NCI-H1930 (cell line): ENCODE measurements at regions not wholly inside any gene's neighbourhood (a gene's known extent, or its start where the extent isn't known, plus 50 kb on each side); places are given as distances from the start of the nearest gene placed in this dataset.
A peak's percentile ranks its signal among the peaks of the same experiment; 100 is the strongest.

Experiments used
- DNase-seq, 2 experiments: peaks; one replicate each; lab custom pipeline; 2025; lab: John Stamatoyannopoulos, UW

DNA sequence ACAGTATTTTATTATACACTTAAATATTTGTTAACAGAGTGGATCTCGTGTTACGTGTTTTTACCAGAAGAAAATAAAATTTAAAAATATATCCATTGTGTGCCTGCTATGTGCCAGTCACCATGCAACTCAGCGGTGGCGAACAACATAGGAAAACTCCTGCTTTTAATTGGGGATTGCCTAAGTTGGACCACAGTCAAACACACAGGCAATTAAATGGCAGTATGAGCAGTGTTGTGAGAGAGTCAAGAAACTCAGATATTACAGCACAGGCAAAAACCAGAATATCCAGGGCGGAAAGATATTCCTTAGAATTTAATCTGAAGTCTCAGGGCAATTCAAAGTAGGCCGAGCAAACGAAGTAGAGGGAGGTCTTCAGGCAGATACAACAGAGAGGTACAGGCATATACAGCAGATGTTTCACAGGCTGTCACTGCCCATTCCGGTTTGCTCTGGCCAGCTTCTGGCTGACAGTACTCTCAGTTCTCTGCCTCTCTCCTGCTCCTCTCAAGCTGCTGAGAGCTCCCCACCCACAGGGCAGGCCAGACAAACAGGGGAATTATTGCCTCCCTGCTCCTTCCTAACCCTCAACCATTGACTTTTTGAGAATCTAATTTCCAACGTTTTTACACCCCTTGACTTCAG lies 540.2 kb upstream of the TMEM132C start:
- no peak for DNase-seq

DNA sequence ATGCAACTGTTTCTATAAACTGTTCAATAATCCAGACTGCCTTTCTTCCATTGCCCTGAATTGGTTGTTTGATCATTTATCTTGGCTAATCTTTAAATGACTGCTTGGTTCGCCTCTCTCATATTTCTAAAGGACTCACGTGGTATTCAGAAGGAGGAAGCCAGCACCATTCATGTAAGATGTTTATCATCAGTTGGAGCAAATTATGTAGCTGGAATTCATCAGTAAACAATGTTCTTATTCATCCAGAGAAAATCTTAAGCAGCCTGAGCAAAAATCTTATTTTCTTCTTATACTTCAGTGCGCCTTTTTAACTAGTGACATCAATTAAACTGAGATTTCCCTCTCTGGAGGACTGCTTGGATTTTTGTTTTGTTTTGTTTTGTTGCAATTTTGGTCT lies 538.7 kb upstream of the TMEM132C start:
- no peak for DNase-seq

DNA sequence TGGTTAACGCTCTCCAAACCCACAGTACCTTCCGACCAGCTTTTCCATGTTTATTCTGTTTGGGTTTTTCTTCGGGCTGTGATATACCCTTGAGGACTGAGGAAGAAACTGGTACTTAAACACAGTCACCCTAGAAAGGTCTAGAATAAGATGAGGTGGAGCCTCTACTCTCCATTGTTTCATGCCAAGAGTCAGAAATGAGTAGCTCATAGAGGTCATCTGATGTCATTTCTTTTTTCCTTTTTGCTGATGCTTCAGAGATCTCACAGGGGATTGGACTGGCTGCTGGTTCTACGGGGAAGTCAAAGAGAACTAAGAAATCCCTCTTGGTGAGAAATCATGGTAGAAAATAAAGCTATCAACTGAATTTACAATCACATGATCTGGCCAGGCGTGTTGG lies 538.2 kb upstream of the TMEM132C start:
- DNase-seq, result no peak

DNA sequence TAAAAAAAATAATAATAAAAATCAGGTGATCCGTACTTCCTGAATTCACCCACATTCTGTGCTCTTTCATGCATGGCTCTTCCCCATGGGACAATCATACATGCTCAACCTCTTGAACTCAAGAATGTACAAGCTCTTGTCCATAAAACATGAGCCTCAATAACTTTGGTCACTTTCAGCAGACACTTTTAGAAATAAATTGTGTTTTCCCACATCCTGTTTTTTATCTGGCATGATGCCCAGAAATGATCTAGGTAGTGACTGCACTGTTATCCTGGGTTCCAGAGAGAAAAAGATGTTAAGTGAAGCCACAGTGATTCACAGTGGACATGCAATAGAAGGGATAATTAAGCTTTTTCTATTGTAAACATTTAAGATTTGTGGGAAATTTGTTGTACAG lies 537.6 kb upstream of the TMEM132C start:
- no peak for DNase-seq

DNA sequence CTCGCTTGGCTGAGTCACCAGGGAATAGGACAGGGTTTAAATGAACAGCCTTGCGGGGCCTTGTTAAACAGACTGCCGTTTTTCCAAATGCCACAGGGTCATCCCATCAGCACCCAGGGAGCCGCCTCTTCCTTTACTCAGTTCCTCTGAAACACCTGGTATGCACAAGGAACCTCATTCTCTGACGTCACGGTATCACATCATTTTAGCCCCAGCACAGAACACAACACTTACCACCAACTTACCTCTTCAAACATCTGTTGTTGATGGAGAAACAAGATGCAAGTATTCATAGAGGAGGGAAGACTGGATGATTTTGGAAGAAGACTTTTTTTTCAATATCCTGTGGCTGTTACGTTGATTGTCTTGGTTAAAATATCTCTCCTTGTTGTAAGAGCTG lies 535.3 kb upstream of the TMEM132C start:
- DNase-seq, result no peak

DNA sequence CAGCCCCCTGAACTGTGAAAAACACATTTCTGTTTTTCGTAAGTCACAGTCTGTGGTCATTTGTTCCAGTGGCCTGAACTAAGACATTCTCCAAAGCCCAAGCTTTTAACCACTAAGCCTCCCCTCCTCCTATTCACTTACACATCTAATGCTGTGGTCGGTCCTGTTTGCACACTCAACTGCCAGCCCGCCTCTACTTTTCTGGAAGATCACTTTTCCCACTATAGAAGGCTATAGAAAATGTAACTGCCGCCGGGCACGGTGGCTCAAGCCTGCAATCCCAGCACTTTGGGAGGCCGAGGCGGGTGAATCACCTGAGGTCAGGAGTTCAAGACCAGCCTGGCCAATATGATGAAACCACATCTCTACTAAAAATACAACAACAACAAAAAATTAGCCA lies 524.7 kb upstream of the TMEM132C start:
- no peak for DNase-seq

DNA sequence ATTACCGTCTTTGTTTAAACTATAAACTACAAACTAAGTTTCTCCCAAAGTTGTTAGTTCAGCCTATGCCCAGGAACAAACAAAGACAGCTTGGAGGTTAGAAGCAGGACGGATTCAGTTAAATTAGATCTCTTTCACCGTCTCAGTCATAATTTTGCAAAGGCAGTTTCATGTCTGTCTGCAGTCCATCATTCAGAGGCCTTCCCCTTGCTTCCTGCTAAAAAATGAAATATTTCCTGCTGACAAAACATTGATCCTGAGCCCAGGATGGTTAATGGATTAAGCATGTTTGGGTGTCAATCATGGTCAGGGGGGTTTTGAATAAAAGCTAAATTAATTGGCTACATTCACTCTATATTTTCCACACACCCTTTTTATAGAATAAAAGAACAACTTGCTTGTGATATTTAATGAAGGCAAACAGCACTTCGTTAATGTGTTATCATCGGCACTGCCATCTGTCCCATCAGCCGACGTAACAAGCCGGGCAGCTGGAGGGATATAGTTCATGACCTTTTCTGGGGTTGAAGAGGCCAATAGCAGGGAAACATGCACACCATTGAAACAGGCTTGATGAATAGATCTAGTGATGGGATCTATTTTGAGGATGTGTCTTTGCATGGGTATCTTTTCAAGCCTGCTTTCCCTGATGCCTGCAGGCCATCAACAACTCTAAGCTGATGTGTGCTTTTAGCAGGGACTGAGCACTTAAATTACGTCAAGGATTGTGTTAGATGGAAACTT lies 521.3 kb upstream of the TMEM132C start:
- no peak for DNase-seq

DNA sequence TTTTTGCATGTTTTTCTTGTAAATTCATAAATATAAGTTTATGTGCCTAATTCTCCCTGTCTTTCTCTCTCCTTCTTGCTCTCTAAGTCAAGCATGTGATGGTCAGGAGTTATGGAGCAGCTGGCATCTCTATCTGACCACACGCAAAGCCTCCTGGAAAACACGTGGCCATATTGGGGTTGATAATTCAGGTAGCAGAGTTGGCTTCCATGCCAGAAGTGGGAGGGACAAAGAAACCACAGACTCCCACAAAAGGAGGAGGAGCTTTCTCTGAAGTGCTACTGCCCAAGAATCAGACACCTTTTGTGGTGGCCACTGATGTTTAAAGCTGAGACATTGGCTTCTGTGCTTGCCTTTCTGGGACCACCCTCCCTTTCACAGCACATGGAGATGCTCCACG lies 517.6 kb upstream of the TMEM132C start:
- DNase-seq, result no peak

DNA sequence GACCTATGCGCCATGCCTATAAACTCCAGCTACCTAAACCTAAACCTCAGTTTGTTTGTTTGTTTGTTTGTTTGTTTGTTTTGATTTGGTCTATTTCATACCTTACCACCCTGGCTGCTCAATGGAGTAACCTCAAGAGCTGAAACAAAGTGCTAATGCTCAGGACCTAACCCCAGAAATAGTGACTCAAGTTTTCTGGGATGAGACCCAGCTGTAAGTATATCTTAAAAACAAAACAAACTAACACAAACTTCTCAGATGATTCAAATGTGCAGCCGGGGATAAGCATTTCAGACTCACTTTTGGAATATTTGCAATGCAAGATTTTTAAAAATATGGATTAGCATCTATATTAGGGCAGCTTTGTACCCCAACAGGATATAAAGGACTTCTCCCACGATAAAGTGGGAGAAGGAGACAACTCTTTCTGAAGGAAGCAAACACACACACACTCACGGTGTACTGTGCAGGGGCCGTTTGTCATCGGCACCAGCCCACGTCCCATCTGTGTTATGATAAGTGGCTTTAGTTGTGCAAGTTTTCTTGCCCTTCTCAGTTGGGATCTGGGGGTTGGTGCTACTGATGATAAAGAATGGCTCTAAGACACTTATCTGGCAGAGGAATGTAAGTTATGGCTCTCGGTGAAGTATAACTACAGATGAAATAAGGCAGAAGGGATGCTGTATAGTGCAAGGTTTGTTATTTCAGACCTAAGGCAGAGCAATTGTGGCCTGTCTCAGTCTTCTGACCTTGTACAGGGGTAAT lies 516.7 kb upstream of the TMEM132C start:
- no peak for DNase-seq

DNA sequence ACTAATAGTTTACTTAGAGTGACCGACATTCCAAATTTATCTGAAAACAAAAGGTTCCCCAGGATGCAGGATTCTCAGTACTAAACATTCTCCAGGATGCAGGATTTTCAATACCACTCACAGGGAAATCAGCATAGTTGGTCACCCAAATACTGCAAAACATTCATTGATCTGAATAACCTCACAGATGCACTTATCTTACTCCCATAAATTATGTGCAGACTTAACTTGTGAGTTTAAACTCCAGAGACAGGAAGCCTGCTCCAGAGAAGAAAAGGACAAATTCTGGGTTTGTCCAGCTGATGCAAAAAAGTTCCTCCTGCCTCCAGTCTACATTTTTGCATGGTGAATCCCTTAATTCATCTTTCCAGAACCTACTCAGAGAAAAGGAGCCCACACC lies 514.2 kb upstream of the TMEM132C start:
- no peak for DNase-seq

DNA sequence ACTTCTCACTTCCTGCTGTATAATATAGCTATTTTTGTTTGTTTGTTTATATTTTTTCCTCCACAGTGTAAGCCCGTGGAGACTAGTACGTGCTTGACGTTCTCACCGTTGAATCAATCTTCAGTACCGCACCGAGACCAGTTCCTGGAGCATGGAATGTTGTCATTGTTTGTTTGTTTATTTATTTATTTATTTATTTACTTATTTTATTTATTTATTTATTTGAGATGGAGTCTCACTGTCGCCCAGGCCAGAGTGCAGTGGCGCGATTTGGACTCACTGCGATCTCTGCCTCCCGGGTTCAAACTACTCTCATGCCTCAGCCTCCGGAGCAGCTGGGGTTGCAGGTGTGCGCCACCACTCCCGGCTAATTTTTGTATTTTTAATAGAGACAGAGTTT lies 506.6 kb upstream of the TMEM132C start:
- DNase-seq, result no peak

DNA sequence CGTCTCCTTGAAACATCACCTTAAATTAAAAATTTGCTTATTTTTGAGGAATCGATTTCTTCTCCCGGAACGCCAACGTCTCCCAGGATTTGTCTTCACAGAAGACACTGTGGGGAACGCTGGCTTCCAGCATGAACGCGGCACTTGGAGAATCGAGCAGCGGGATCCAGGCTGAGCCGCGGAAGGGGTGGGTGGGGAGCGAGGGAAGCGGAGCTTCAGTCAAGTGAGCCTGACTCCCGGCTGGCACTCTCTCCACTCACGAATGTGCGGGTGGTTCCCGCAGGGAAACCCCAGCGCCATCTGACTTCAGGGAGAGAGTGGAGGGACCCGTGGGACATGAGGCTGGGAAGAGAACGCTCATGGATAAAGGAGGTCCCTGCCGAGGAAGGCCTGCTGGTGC lies 506.0 kb upstream of the TMEM132C start:
- DNase-seq, result no peak

DNA sequence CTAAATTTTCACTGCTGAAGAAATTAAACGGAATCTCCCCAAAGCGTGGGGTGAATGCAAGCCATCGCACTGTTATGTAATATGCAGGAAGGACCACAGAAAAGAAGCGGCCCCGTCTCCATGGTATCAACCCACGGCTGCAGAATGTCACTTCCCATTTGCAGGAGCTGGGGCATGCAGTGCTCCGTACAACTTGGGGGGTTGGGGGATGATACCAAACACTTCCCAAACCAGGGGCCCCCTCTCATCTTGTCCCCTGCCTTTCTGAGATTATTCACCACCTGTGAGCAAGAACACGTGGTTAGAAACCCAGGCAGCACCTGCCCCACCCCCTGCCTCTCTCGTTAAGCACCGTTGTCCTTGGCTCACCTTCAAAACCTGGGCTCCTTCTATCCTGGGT lies 505.1 kb upstream of the TMEM132C start:
- no peak for DNase-seq

DNA sequence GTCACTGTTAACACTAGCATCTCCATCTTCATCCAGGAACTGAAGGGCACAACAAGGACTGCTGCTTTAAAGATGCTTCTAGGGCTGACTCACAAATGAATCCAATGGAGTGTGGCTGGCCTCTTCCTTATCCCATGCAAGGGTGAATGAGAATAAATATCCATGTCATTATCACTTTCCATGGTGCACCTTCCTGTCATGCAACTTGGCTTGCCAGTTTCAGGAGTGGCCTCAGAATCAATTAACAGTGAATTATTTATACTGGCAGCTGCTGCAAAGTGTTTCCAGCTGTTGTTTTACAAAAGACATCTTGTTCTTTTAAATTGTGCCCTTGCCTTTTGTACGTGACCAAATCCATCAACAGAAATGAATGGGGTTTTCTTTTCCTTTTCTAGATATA lies 499.3 kb upstream of the TMEM132C start:
- DNase-seq, result no peak

DNA sequence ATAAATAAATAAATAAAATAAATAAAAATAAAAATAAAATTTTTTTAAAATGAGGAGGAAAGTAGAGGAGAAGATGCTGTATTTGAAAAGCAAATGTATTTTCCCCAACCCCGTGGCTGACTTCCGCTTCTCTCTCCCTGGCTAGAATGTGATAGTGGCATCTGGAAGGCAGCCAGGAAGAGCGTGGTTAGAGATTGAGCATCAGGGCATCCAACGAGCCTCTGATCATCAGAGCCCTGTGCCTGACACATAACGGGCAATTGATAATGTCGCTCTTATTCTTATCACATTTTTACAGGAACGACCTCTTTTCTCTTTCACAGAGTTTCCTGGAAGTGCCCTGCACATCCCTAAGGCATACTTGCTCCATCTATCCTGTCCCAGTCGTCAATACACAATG lies 496.9 kb upstream of the TMEM132C start:
- no peak for DNase-seq

DNA sequence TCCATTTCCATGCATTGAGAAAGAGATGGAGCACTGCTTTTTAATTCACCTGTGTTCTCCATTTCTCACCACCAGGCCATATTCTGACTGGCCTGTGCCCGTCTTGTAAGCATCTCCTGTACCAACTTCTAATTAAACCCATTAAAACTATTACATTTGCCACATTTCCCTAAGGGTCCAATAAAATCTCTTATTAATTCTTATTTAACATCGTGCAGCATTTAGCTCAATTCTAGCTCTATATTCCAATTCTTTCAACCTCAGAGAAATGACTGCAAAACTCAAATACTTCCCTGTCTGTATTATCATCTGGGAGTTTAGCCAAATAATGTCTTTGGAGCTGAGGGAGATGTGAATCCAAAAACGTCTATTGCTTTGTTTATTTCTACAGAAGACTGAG lies 495.4 kb upstream of the TMEM132C start:
- no peak for DNase-seq

DNA sequence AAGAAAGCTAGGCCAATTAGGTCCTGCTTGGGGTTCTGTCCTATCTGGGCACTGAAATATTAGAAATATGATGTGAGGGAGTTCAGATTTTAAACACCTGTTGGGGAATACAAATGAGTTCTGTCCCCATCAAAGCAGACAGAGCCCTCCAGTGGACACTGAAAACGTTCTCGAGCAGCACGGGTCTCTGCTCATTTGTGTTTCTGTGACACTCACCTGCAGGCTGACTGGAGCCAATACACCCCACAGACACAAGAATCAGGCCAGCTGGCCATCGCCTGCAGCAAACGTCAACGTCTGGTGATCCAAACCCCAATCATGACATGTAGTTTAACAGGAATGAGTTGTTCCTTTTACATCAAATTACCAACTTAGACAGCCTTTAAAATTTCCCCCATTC lies 493.4 kb upstream of the TMEM132C start:
- peak in 1 of 2 experiments; percentile 6 for DNase-seq

DNA sequence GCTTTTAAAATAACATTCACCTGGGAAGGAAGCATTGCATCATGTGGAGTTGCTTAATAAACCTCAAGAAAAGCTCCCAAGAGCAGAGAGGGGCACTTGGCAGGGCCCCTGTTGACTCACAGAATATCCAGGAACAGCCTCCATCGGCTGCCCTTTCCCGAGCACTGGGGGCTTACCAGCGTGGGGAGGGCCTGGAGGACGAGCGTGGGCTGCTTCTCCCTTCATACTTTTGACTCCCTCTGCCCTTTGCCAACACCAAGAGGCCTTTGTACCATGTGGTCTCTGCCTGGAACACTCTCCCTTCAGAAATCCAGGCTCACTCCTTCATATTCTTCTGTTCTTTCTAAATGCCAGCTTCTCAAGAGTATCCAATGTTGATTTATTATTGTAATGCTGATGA lies 492.1 kb upstream of the TMEM132C start:
- no peak for DNase-seq

DNA sequence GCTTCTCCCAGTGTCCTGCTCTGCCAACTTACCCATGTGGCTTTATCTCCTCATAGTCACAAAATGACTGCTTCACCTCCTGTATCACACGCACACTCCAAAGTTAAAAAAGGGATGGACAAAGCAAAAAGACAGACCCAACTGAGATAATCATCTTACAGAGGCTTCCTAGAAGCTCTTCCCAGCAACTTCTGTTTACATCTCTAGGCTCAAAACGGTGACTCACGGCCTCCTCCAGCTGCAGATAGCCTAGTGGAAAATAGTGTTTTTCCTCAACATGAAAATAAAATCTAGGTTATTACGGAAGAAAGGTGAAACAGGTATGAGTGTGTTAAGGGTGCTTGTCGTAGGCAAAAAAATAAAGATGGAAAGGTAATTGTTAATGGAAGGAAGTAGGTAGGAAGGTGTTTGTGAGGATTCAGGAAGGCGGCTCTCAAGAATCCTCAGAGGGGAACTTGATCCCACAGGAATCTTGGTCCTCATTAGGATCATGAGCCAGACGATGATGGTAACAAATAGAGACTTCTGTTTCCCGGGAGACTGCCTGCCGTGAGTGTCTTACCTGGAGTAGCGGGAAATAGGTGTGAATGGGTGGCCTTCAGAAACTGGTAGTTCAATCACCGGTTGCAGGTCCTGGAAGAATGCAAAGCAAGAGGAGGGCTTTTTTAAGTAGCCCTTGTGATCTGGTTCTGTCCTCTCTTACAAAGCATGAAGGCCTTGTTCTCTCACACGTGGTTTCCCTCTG lies 487.5 kb upstream of the TMEM132C start:
- no peak for DNase-seq

DNA sequence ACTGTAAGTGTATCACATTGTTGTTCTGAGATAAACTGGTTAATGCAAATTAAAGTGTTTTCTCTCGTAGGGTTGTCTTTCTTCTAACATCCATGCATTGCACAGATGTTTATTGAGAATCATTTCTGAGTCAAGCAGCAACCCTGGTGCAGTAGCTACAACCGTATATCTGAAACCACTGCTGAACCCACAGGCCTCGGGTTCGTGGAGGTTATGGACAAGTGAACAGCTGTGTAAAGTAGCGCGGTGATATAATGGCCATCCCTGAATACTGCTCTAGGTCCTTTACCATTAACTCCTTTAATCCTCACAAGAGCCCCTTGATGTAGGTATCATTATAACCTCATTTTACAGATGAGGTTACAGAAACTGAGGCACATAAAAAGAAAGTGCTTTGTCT lies 486.1 kb upstream of the TMEM132C start:
- no peak for DNase-seq

DNA sequence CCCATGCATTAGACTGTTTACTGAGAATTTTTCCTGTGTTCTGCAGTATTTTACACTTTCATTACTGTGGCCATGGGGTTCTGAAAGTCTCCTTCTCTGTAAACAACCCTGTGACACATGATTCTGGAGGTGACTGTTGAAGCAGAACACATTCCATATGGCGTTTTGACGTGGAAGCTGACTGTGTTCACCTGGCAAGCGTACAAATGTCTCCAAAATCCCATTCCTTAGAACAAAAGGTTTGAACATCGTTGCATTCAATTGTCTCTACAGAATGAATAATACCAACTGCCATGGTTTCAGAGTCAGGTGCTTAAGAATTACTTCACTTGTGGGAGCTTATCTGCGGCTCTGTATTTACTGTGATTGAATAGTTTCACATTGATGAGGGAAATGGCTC lies 485.6 kb upstream of the TMEM132C start:
- peak in 1 of 2 experiments; percentile 18 for DNase-seq

DNA sequence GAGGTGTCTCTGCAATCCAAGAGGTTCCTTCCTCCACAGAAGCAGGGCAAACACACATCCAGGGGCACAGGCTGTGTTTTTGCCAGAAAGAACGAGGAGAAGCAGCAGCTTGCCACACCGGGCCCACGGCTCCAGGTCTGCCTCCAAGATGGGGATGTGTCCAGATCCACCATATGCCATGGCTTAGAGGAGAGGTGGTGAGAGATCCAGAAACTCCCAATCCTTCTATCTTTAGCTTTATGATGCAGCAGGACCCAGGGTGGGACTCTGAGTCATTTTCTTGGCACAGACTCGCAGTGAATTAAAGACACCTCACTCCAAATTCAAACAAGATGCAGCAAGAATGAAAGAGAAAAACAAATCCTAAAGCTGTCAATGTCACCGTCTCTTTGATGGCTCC lies 481.4 kb upstream of the TMEM132C start:
- DNase-seq, result no peak
